NCI-H2171 (cell line): ENCODE measurements at regions not wholly inside any gene's neighbourhood (a gene's known extent, or its start where the extent isn't known, plus 50 kb on each side); places are given as distances from the start of the nearest gene placed in this dataset.

ENCODE experiments used
- DNase-seq: peaks from one replicate; lab custom pipeline; 2025; lab: John Stamatoyannopoulos, UW

DNA sequence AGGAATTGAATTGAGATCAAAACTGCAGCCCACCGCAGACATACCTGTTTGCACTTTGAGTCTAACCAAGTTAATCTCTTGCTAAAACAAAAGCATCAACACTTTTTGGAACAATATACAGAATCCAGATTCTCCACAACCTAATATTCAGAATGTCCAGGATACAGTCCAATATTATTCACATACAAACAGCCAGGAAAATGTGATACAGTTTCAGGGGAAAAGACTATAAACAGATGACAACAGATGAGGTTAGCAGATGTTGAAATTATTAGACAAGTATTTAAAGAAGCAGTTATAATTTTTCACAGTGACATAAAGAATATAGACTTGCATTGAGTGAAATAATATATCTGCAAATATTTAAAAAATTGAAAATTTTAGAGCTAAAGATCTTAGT, 678.1 kb upstream of the CXADR start:
- DNase-seq, result no peak

DNA sequence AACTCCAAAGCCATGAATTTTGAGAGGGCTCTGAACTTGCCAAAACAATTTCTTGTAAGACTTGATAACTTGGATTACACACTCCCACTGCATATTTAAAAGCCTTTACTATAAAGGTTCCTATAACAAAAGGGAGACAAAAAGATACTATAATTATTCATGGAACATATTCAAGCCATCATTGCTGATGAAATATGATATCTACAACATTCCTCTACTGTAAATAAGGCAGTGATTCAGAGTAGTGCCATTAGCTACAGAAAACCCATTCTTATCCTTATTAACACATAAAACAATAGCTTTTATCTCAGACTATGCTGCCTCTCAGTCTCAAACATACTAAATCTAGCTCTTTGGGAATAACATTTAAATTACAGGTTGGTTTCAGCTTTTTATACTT, 675.5 kb upstream of the CXADR start:
- no peak for DNase-seq

DNA sequence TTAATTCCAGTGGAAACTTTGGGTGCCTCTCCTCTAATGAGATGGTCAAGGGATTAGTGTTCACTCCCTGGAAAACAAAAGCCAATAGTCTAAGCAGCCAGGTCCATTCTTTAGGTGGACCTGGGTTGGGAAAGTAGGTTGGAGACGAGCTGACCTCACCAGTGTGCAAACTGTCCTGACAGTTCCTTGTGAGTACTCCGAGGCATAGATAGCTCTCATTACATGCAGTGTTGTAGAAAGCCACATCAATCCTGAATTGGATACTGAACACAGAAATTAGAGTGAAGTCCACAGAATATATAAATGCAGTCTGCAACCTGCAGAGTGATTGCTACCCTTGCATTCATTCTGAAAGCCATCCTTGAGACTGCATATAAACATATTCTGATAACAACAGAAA, 675.1 kb upstream of the CXADR start:
- DNase-seq, result no peak

DNA sequence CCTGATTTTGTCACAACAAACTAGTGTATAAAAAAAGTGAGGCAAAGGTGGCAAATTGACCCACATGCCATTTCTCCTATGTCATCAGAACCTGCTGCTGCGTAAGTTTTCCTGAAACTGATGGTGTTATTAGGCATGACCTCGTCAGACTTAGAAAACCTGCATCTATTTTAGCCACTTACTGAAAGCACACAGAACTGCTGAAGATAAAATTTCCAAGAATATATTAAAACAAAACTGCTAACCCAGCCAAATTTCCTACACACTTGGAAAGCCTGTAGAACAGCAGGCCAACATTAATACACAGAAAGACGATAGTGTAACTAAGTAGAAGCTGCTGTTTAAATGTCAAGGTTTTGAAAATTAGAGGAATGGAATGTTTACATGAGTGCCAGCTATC, 674.5 kb upstream of the CXADR start:
- no peak for DNase-seq

DNA sequence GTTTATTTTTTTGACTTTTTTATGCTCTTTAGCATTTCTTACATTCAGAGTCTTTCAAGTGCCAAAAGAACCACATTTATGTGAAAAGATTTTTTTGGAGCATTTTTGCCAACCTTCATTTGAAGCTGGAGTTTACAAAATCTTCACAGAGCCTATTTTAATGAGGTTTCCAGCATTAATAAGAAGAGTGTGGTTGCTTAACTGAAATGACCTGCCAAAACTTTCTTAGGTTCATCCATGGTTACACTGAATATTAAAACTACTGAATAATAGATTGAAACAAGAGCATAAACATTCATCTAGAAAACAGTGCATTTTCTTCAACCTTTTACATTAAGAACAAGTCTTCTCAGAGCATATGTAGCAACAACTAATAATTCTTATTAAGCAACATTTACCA, 672.3 kb upstream of the CXADR start:
- no peak for DNase-seq

DNA sequence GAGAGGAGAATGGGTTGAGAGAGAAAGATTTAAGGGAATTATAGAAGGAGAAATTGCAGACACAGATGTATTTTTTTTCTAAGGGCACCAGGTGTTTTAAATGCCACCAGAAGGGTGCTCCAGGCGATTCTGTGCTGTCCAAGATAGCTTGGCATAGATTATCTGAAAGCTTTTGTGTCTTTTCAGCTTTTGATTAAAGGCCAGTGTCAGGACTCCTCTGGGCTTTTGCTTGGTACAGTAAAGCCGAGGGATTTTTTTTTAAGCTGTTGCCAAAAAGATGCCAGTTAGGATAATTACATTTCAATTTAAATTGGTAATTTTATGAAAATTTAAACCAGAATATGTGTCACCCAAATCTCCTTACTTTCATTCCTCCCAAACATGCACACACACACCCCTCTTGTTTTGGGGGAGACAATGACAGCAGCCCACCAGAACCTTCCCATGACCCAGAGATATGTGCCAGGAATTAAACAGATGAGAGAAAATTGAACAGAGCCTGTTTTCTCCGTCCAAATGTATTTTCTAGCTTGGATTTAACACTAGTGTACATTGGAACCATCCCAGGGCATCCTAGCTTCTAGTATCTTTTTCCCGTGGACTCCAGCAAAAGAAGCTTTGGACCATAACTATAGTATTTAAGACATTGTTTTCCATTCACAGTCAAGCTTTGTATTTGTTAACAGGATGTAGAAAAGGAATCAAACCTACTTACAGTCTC, 670.7 kb upstream of the CXADR start:
- no peak for DNase-seq

DNA sequence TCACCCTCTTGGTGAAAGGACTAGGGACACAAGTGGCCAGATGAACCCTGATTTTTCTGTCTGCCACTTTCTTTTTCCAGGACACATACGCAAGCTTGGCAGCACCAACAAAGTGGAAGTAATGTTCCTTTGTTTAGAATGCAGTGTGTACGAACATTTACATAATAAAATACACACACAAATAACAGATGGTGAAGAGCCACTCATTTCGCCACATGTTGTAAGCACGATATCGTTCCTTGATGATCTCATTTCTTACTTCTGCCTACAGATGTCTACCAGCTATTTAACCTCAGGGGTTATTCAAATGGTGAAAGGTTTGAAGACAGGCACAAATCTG, 670.2 kb upstream of the CXADR start:
- no peak for DNase-seq

DNA sequence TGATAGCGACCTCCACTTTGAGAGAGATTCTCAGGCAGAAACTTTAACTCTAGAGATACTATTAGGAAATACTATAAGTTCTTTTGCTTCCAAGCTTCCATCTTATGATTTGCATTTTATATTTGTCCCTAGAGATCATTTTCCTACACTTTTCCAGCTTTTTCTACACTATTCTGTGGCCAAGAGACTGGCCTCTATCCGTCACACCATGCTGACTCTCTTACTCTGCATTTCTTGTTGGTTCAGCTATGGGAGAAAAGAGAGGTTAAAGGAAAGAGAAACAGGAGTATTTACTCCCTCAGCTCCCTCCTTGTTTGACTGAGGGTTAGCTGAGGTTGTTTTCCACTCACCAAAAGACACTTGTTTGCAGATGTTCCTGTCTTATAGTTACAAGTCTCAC, 665.6 kb upstream of the CXADR start:
- no peak for DNase-seq

DNA sequence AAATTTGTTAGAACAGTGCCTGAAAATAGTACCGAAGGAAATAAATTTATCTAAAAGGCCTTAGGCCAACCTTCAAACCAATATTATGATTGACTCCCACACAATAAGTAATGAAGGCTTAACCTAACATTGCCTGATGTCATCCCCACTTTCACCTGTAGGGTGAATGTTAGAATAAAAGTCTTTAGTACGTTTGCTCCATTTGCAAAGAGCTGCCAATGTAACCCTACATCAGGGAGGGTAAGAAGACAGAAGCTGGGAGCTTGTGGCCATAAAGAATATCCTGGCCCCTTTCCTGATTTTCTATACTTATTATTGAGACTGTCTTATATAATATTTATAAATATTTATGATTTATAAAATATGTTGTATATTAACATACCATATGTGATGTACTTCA, 661.8 kb upstream of the CXADR start:
- no peak for DNase-seq

DNA sequence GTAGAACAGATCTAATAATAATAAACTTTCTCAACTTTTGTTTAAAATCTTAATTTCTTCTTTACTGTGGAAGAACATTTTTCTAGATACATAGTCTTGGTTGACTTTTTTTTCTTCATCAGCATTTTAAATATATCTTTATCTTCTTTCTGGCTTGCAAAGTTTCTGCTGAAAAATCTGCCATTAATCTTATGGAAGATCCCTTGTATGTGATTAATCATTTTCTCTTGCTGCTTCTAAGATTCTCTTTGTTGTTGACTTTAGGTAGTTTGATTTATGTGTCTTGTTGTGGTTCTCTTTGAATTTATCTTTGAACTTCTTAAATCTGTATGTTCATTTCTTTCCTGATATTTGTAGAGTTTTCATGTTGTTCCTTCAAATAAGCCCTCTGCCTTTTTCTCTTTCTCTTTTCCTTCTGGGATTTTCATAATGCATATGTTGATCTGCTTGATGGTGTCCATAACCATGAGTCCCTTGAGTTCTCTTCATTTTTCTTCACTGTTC, 657.6 kb upstream of the CXADR start:
- DNase-seq, result no peak

DNA sequence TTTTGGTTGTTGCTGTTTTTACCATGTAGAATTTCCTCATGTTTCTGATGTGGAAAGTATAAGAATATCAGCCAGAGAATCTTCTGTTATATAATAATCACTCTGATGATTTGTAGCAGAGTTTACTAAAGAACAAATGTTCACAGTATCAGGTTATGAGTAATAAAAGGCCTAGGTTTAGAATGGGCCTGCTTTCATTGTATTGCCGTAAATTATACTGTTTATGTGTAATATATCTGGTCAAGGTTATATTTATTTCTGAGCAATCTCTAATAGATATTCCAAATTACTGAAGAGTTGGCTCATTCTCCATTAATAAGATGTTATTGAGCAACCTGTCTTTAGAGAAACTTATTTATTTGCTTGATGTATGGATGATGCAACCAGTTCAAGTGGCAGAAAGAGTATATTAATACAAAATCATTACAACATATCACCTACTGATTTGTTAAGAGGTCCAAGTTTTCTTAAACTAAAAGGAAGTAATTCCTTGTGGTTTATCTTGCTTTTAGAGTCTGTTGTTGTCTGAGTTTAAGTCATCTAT, 649.4 kb upstream of the CXADR start:
- DNase-seq, result no peak

DNA sequence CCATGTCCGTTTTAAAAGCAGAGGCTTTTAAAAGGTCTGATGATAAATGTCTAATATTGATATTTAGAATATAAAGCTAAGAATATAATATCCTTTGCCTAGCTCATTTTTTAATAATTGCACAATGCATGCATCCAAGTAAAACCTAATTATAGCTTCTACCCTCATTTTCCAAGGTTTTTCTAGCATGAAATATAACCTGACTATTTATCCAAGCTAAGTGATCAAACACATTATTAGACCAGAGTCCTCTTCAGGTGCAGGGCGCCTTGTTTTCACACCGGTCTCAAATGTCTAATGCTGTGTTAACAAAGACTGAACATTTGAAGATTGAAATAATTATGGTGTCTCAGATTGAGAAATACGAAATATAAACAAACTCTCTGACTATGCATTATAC, 648.9 kb upstream of the CXADR start:
- no peak for DNase-seq

DNA sequence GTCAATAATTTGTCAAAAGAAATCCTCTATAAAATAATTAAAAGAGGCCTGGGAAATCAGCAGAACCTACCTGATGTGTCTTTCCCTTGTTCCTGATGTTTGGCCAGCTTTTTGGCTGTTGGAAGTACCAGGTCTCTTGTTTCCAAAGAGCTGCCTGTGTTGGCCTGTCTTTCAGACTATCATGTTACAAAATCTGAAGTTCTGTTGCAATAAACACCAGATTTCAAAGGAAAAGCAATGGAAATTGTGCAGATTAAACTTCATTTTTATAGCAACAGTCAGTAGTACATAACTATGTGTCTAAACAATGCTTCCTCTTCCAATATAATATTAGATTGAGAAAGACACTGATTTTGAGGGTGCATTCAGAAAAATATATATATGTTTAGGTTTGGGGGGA, 647.2 kb upstream of the CXADR start:
- DNase-seq, result no peak

DNA sequence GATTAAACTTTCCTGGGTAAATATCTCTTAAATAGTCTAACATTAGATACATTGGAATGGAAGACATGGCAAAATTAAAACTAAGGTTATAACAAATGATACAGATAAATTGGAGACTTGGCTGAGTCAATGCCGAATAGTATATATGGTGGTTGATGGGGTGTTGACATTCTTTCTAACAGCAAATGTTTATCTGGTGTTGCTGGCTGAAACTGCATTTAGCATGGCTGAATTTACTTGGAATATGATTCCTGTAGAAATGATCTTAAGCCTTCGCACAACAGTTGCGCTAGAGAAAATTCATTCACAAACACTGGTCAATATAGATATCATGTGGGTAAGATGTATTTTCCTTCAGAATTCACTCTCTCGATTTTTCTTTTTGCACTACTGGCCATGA, 646.0 kb upstream of the CXADR start:
- DNase-seq, result no peak

DNA sequence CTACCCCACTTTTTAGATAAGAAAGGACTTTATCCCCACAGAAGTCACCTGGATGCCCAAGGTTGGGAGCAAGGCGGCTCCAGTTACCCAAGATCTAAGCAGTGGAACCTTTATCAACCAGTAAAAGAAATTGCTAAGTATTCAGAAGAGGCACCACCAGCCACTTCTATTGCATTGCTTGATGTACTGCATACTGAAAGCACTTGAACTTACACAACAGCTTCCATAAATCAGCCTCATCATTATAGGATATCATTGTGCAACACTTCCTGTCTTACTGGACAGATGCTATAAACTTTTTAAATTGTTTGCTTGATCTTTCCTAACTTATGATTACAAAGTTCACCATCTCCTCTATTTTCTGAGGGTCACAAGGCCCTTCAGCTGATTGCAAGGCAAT, 642.7 kb upstream of the CXADR start:
- no peak for DNase-seq

DNA sequence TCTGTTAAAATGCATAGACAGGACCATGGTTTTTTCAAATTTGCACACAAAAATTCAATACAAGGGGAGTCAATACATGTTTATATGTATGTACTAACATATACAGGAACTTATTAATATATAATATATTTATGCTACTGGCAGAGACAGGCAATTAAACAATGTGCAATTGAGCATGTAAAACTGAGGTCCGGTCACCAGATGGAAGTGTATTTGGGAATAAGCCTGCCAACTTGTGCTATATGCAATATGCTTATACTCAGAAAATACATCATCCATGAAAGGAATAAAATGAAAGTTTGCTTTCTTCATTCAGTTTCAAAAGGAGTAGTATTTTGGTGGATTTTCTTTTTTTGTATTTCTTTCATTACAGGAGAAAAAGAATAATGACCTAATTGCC, 640.2 kb upstream of the CXADR start:
- DNase-seq, result no peak

DNA sequence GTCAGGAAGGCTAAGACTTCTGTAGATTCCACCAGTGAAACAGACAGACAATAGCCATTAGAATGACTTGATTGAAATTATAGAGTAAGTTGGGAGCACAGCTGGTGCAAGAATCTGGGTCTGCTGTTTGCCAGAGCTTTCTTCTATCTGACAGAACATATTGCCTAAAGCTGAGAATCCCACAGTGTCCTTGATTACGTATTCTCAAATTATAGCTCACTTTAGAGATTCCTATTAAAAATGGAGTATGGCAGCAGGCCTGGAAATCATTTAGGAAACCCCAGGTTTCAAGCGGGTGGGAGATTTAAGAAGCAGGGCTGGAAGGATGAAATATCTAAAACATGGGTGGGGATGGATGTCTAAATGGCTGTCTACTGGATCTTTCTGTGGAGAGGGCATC, 639.7 kb upstream of the CXADR start:
- DNase-seq, result no peak

DNA sequence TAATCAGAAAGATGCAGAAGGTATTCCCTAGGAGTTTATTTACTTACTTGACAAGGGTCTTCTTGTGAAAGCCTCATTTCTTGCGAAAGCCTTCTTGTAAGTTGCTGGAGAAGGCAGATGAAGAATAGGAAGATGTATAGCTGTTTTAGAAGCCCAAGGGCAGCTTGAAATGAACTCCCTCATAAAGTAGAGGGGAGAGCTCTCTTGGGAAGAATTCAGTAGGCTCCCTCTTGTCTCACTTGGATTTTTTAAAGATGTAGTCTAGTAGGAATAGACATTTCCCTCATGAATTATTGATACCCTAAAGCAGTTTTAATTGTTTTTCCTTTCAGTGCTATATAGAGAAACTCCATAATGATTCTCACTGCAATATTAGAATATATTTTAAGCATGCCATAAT, 639.2 kb upstream of the CXADR start:
- DNase-seq, result no peak

DNA sequence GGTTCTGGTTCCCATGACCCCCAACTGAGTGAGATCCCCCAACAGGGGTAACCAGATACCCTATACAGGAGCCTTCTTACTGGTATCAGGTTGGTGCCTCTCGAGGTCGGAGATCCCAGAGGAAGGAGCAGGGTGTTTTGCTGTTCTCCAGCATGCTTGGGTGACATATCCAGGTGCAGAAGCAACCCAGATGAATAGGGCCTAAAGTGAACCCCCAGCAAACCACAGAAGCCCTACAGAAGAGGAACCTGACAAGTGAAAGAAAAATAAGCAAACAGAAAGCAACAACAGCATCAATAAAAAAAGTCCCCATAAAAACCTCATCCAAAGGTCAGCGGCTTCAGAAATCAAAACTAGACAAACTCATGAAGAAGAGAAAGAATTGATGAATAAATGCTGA, 633.4 kb upstream of the CXADR start:
- no peak for DNase-seq

DNA sequence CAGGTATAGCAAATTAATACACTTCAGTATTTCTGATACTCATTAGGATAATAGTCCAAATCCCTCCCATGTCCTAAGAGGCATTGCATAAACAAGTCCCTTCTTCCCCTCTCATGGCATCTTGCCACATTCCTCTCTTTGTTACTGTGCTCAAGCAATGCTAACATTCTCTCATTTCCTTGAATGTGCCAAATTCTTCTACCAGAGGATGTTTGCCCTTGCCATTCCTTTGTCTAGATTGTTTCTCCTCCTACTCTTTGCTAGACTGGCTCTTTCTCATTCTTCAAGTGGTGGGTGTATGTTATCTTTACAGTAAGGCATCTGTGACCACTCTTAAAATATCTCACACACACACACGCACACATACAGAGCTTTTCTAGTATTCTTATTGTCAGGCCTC, 621.0 kb upstream of the CXADR start:
- DNase-seq, result no peak

DNA sequence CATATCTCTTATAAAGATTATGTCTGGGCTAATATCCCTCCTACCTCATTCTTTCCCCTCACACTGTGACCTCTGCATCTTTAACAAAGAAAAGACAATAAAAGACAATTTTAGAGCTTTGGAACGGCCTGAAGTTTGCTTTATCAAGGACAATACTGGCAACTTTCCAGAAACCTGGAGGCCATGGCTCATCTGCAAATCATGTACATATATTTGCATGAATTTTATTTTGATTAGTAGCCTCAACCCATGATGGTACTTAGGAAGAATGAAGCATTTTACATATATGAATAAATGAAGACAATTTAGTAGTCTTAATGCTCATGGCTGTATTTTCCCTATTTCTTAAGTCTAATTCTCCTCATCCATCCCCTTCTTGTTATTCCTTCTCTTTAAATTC, 612.2 kb upstream of the CXADR start:
- no peak for DNase-seq

DNA sequence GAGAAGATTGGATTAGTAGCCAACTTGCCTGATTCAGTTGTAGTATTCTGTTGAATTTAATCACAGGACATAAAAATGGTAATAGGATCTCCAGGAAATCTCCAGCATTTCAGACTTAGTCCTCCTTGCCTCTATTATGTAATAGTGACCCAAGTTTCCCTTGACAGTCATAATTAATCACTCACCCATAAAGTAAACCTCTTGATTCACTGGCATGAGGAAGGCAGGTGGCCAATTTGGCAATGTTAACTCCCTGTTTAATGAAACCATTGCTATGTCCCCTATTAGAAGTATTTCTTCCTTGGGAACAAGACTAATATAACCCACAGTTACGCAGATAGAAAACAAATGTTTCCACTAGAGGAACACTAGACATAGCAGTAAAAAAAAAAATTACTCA, 604.8 kb upstream of the CXADR start:
- DNase-seq, result no peak

DNA sequence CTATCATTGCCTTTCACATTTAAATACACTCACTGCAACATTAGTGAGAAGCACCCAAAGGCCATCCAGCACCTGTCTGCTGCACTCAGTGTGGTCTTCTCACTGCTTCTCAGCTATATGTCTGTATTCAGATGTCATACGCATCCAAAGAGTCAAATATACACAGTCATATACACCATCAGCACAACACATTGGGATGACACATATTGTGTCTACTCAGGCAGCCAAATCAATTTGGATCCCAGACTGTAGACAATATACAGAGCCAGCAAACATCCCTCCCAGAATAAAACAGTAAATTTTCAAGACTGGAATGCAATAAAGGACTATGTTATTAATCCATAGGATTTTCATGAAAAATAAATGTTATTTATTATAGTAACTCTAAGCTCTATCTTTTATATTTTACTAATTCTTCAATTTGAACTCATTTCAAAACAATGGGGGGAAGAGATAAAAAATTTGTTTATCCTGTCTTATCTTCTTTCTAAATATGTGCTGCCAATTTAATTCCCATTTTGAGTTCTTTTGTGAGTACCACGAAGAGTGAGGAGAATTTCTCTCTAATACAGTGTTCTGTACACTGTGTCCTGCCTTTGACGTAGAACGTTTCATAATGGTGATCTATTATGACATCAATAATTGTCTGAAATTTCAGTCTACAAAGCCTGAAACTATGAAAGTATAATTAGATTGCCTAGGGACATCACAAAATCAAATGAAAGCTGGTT, 602.2 kb upstream of the CXADR start:
- DNase-seq, result no peak

DNA sequence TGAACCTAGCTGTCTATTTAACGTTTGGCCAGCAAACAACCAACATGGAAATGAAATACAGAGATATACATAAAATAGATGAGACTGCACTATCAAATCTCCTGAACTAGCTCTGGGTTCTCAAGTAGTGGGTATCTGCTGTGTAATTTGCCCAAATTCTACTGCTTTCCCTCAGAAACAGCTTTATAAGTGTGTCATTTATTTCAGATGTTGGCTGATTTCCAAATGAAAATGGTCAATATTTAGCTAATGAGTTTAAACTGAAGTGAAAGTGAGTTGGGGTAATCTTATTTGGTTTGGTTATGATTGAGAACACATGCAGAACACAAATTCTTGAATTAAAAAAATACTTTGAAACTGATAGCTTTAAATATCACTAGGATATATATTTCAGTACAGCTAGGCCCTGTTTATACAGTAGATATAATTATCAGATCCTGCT, 601.7 kb upstream of the CXADR start:
- DNase-seq, result no peak
